ENCODE measurements at regions not wholly inside any gene's neighbourhood (a gene's known extent, or its start where the extent isn't known, plus 50 kb on each side); places are given as distances from the start of the nearest gene placed in this dataset.

DNA sequence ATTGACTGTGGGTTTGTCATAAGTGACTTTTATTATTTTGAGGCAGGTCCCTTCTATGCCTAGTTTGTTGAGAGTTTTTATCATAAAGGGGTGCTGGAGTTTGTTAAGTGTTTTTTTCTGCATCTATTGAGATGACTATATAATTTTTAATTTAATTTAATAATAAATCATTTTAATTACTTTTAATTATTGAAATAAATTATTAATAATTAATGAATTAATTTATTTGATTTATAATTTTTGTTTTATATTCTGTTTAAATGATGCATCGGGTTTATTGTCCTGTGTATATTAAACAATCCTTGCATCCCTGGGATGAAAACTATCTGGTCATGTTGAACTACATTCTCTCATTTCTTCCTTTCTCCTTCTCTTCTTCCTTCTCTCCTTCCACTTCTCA lies 1352.2 kb upstream of the PRR20A start:
- TF ChIP-seq, protein P1, sequence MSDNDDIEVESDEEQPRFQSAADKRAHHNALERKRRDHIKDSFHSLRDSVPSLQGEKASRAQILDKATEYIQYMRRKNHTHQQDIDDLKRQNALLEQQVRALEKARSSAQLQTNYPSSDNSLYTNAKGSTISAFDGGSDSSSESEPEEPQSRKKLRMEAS (IDR thresholded peaks at IDR 0.05; ENCODE audit: insufficient read depth, insufficient read length), result no peak
- no peak for TF ChIP-seq POLR2A (IDR thresholded peaks at IDR 0.05; ENCODE audit: low read depth, low read length)
- TF ChIP-seq, protein P2, sequence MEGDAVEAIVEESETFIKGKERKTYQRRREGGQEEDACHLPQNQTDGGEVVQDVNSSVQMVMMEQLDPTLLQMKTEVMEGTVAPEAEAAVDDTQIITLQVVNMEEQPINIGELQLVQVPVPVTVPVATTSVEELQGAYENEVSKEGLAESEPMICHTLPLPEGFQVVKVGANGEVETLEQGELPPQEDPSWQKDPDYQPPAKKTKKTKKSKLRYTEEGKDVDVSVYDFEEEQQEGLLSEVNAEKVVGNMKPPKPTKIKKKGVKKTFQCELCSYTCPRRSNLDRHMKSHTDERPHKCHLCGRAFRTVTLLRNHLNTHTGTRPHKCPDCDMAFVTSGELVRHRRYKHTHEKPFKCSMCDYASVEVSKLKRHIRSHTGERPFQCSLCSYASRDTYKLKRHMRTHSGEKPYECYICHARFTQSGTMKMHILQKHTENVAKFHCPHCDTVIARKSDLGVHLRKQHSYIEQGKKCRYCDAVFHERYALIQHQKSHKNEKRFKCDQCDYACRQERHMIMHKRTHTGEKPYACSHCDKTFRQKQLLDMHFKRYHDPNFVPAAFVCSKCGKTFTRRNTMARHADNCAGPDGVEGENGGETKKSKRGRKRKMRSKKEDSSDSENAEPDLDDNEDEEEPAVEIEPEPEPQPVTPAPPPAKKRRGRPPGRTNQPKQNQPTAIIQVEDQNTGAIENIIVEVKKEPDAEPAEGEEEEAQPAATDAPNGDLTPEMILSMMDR (IDR thresholded peaks at IDR 0.05; ENCODE audit: extremely low read depth in 1 of 2, insufficient read depth in 1 of 2, low read depth in 1 of 2, low read length in 2 of 2), result no peak
- TF ChIP-seq JUN (IDR thresholded peaks at IDR 0.05; ENCODE audit: borderline replicate concordance, insufficient read depth, insufficient read length, low read depth), result no peak
- no peak for TF ChIP-seq POLR2AphosphoS5 (IDR thresholded peaks at IDR 0.05; ENCODE audit: insufficient read depth, low read depth, low read length)
- no peak for TF ChIP-seq EZH2 (IDR thresholded peaks at IDR 0.05; ENCODE audit: borderline replicate concordance, low read depth, low read length, severe bottlenecking)
